ENCODE measurements at regions not wholly inside any gene's neighbourhood (a gene's known extent, or its start where the extent isn't known, plus 50 kb on each side); places are given as distances from the start of the nearest gene placed in this dataset.

GRCh38 chr14:104432611-104433231, 146.8 kb upstream of the C14orf180 start:
- Histone ChIP-seq H3K27ac (ENCODE audit: low read depth in 1 of 2, low read length in 2 of 2) (no peak overlapping the region), H3K9ac (ENCODE audit: low read depth in 1 of 2, low read length in 2 of 2) (no peak overlapping the region), H3K36me3 (ENCODE audit: control insufficient read depth in 4 of 4, insufficient read depth in 3 of 4, low read depth in 1 of 4, low read length in 3 of 4) (no peaks in the 10 kb centered on the region), H3K27me3 (ENCODE audit: control insufficient read depth in 4 of 4, insufficient read depth in 4 of 4, low read length in 3 of 4) (no peaks in the 10 kb centered on the region), H3K9me3 (ENCODE audit: control insufficient read depth in 4 of 4, low read length in 3 of 4) (no peaks in the 10 kb centered on the region), H3K4me1 (ENCODE audit: control insufficient read depth in 4 of 4, insufficient read depth in 4 of 4, low read length in 3 of 4) (no peaks in the 10 kb centered on the region), H3K4me3 (ENCODE audit: low read depth in 1 of 3, low read length in 3 of 3) (no peak overlapping the region)
- DNase-seq (ENCODE audit: low spot score), result peak; percentile 29
- TF ChIP-seq NR2F2 (IDR thresholded peaks at IDR 0.05) (no peak), TAF1 (conservative IDR thresholded peaks at IDR 0.05) (no peak), SP1 (IDR thresholded peaks at IDR 0.05) (no peak), YY1 (IDR thresholded peaks at IDR 0.05) (no peak), FOXA2 (IDR thresholded peaks at IDR 0.05) (no peak)
- WGBS, result 85% methylated on average over 27 of the region's 27 CpGs

GRCh38 chr14:104433401-104434213, 146.0 kb upstream of the C14orf180 start:
- TF ChIP-seq MAX (IDR thresholded peaks at IDR 0.05) (no peak), HNF4A (conservative IDR thresholded peaks at IDR 0.05) (no peak), SP1 (IDR thresholded peaks at IDR 0.05) (no peak), YY1 (IDR thresholded peaks at IDR 0.05) (no peak), JUND (IDR thresholded peaks at IDR 0.05) (no peak), CTCF (IDR thresholded peaks at IDR 0.05; ENCODE audit: low read depth, low read length, missing input control) (no peak), TAF1 (conservative IDR thresholded peaks at IDR 0.05) (no peak), ATF3 (IDR thresholded peaks at IDR 0.05) (no peak), RXRA (IDR thresholded peaks at IDR 0.05) (no peak), ZBTB33 (IDR thresholded peaks at IDR 0.05) (no peak), RAD21 (IDR thresholded peaks at IDR 0.05) (no peak), FOXA1 (IDR thresholded peaks at IDR 0.05) (no peak), NR2F2 (IDR thresholded peaks at IDR 0.05) (no peak), EGR1 (IDR thresholded peaks at IDR 0.05; ENCODE audit: low read depth in 2 of 2) (no peak), GABPA (IDR thresholded peaks at IDR 0.05 in 1 of 2, conservative IDR thresholded peaks at IDR 0.05 in 1 of 2) (no peak), REST (IDR thresholded peaks at IDR 0.05) (no peak), FOXA2 (IDR thresholded peaks at IDR 0.05) (no peak)
- Histone ChIP-seq H3K27ac (ENCODE audit: low read depth in 1 of 2, low read length in 2 of 2) (no peak overlapping the region), H3K27me3 (ENCODE audit: control insufficient read depth in 4 of 4, insufficient read depth in 4 of 4, low read length in 3 of 4) (no peaks in the 10 kb centered on the region), H3K9me3 (ENCODE audit: control insufficient read depth in 4 of 4, low read length in 3 of 4) (no peaks in the 10 kb centered on the region), H3K4me1 (ENCODE audit: control insufficient read depth in 4 of 4, insufficient read depth in 4 of 4, low read length in 3 of 4) (no peaks in the 10 kb centered on the region), H3K4me3 (ENCODE audit: low read depth in 1 of 3, low read length in 3 of 3) (no peak overlapping the region), H3K9ac (ENCODE audit: low read depth in 1 of 2, low read length in 2 of 2) (no peak overlapping the region), H3K36me3 (ENCODE audit: control insufficient read depth in 4 of 4, insufficient read depth in 3 of 4, low read depth in 1 of 4, low read length in 3 of 4) (no peaks in the 10 kb centered on the region)
- 88% methylated on average over 29 of the region's 29 CpGs for WGBS
- peak; percentile 29 for DNase-seq (ENCODE audit: low spot score)
